HEK293 (cell line): ENCODE measurements at regions not wholly inside any gene's neighbourhood (a gene's known extent, or its start where the extent isn't known, plus 50 kb on each side); places are given as distances from the start of the nearest gene placed in this dataset.

ENCODE experiments used
- CTCF ChIA-PET: fragments of 350-600 bp; formaldehyde crosslinking; extraction: SDS; loops from one replicate; lab custom pipeline; 2021; ENCODE audit warnings: antibody characterized with exemption; lab: Yijun Ruan, JAX
- POLR2A ChIA-PET: fragments of 300-600 bp; formaldehyde crosslinking; extraction: SDS; loops from one replicate; lab custom pipeline; 2020; ENCODE audit warnings: antibody characterized with exemption, inconsistent platforms; lab: Yijun Ruan, JAX
- H3K27ac ChIP-seq: fragments of 200-500 bp; sonication (Bioruptor generic); 2 replicates; pipeline ENCODE4 v1.5.1; 2014; ENCODE audit warnings: low read depth, low read length, control low read depth, inconsistent platforms; ENCODE audit errors: extremely low read depth
- H3K36me3 ChIP-seq, 2 experiments: fragments of 200-500 bp in 1 of 2; sonication (Bioruptor generic) in 1 of 2; 1 replicate in 1 of 2; 2 replicates in 1 of 2; pipeline ENCODE4 v1.5.1; 2014 to 2017; ENCODE audit warnings: inconsistent platforms in 2 of 2, low read length in 2 of 2; ENCODE audit not compliant: control insufficient read depth in 2 of 2, insufficient read depth in 1 of 2
- H3K4me1 ChIP-seq: fragments of 200-500 bp; sonication (Bioruptor generic); 2 replicates; pipeline ENCODE4 v1.5.1; 2014; ENCODE audit warnings: mild to moderate bottlenecking, low read length, inconsistent platforms; ENCODE audit not compliant: control insufficient read depth, insufficient read depth
- H3K4me3 ChIP-seq: 2 replicates; pipeline ENCODE4 v1.5.1; 2011; ENCODE audit warnings: low read depth, mild to moderate bottlenecking, control low read depth, low read length, moderate library complexity
- H3K9me3 ChIP-seq: fragments of 200-500 bp; sonication (Bioruptor generic); 2 replicates; pipeline ENCODE4 v1.5.1; 2014; ENCODE audit warnings: low read depth, low read length, inconsistent platforms; ENCODE audit not compliant: control insufficient read depth, insufficient read depth
- GFI1B ChIP-seq: fragments of 450-650 bp; formaldehyde crosslinking; IDR thresholded peaks from 2 replicates; pipeline ENCODE4 v1.5.1; 2016; ENCODE audit warnings: missing biosample characterization, missing genetic modification characterization
- GLI2 ChIP-seq: fragments of 450-650 bp; formaldehyde crosslinking; IDR thresholded peaks from 2 replicates; pipeline ENCODE4; 2017; ENCODE audit warnings: missing biosample characterization, missing genetic modification characterization, low read depth, borderline replicate concordance
- HOXC10 ChIP-seq: sonication (generic); formaldehyde crosslinking; IDR thresholded peaks from 2 replicates; pipeline ENCODE4 v1.8.1; 2023; ENCODE audit warnings: mild to moderate bottlenecking, missing genetic modification reagents
- KLF10 ChIP-seq: fragments of 450-650 bp; IDR thresholded peaks from 2 replicates; pipeline ENCODE4 v1.5.1; 2018; ENCODE audit warnings: missing biosample characterization, mild to moderate bottlenecking, missing genetic modification characterization
- ZNF10 ChIP-seq: fragments of 450-650 bp; formaldehyde crosslinking; IDR thresholded peaks from 2 replicates; pipeline ENCODE4 v1.5.1; 2017; ENCODE audit warnings: missing biosample characterization, missing genetic modification characterization
- ZNF146 ChIP-seq: fragments of 450-650 bp; formaldehyde crosslinking; IDR thresholded peaks from 2 replicates; pipeline ENCODE4 v1.5.1; 2016; ENCODE audit warnings: missing biosample characterization, missing genetic modification characterization
- ZNF211 ChIP-seq: fragments of 450-650 bp; formaldehyde crosslinking; IDR thresholded peaks from 2 replicates; pipeline ENCODE4 v1.5.1; 2016; ENCODE audit warnings: low read depth, missing biosample characterization, missing genetic modification characterization
- ZNF248 ChIP-seq: fragments of 450-650 bp; formaldehyde crosslinking; IDR thresholded peaks from 2 replicates; pipeline ENCODE4 v1.5.1; 2017; ENCODE audit warnings: missing biosample characterization, missing genetic modification characterization
- ZNF416 ChIP-seq: fragments of 450-650 bp; formaldehyde crosslinking; IDR thresholded peaks from 2 replicates; pipeline ENCODE4 v1.5.1; 2016; ENCODE audit warnings: missing biosample characterization, missing genetic modification characterization
- ZNF555 ChIP-seq: fragments of 450-650 bp; formaldehyde crosslinking; conservative IDR thresholded peaks from 2 replicates; pipeline ENCODE4 v1.5.1; 2017; ENCODE audit warnings: missing biosample characterization, mild to moderate bottlenecking, missing genetic modification characterization, inconsistent platforms
- TF ChIP-seq, protein P1 (sequence below): fragments of 450-650 bp; formaldehyde crosslinking; IDR thresholded peaks from 2 replicates; pipeline ENCODE4 v1.5.1; 2016; ENCODE audit warnings: missing biosample characterization, missing genetic modification characterization
- TF ChIP-seq, protein P2 (sequence below): fragments of 450-650 bp; formaldehyde crosslinking; IDR thresholded peaks from 2 replicates; pipeline ENCODE4 v1.5.1; 2016; ENCODE audit warnings: missing biosample characterization, missing genetic modification characterization
- TF ChIP-seq, protein P3 (sequence below): fragments of 450-650 bp; formaldehyde crosslinking; IDR thresholded peaks from 2 replicates; pipeline ENCODE4 v1.5.1; 2016; ENCODE audit warnings: missing biosample characterization, missing genetic modification characterization
- TF ChIP-seq, protein P4 (sequence below): IDR thresholded peaks from 2 replicates; pipeline ENCODE4 v1.6.1; 2011; ENCODE audit warnings: mild to moderate bottlenecking, low read depth, low read length, borderline replicate concordance
- TF ChIP-seq, protein P5 (sequence below): fragments of 450-650 bp; formaldehyde crosslinking; IDR thresholded peaks from 2 replicates; pipeline ENCODE4 v1.5.1; 2016; ENCODE audit warnings: missing biosample characterization, missing genetic modification characterization
- TF ChIP-seq, protein P6 (sequence below): fragments of 450-650 bp; formaldehyde crosslinking; IDR thresholded peaks from 2 replicates; pipeline ENCODE4 v1.5.1; 2016; ENCODE audit warnings: missing biosample characterization, missing genetic modification characterization

DNA sequence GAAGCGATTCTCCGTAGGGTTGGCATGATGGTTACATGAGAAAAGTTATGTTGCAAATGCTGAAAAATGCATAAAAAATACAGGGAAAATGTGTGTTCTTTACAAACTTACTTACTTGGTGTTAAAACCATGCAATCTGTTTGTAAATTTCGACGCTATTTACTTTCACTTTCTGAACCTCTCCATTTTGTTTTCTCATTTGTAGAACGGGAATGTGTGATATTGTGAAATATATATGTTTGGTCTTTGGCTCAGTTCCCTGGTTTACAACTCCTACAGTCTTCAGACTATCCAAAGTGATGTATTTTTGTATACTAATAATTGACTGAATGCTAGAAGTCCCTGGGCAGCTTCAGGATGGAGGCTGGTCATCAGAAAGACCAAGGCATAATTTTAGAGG lies 982.3 kb downstream of the ADGRL2 start:
- Histone ChIP-seq H3K27ac (no peak overlapping the region), H3K9me3 (no peaks in the 10 kb centered on the region), H3K4me3 (no peak overlapping the region), H3K4me1 (no peaks in the 10 kb centered on the region), H3K36me3 (no peaks in the 10 kb centered on the region)
- ChIA-PET POLR2A (no interaction called here), CTCF (no interaction called here)
- TF ChIP-seq KLF10 (tag by site-specific recombination) (no peak), ZNF248 (tag by site-specific recombination) (no peak), ZNF146 (tag by site-specific recombination) (no peak), ZNF211 (tag by site-specific recombination) (no peak), GFI1B (no peak), ZNF555 (no peak), ZNF10 (tag by site-specific recombination) (no peak), GLI2 (no peak), HOXC10 (CRISPR knock-in tag) (no peak), ZNF416 (tag by site-specific recombination) (no peak)
- TF ChIP-seq, protein P1, sequence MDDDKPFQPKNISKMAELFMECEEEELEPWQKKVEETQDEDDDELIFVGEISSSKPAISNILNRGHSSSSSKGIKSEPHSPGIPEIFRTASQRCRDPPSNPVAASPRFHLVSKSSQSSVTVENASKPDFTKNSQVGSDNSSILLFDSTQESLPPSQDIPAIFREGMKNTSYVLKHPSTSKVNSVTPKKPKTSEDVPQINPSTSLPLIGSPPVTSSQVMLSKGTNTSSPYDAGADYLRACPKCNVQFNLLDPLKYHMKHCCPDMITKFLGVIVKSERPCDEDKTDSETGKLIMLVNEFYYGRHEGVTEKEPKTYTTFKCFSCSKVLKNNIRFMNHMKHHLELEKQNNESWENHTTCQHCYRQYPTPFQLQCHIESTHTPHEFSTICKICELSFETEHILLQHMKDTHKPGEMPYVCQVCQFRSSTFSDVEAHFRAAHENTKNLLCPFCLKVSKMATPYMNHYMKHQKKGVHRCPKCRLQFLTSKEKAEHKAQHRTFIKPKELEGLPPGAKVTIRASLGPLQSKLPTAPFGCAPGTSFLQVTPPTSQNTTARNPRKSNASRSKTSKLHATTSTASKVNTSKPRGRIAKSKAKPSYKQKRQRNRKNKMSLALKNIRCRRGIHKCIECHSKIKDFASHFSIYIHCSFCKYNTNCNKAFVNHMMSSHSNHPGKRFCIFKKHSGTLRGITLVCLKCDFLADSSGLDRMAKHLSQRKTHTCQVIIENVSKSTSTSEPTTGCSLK (tag by site-specific recombination) = no peak
- TF ChIP-seq, protein P2, sequence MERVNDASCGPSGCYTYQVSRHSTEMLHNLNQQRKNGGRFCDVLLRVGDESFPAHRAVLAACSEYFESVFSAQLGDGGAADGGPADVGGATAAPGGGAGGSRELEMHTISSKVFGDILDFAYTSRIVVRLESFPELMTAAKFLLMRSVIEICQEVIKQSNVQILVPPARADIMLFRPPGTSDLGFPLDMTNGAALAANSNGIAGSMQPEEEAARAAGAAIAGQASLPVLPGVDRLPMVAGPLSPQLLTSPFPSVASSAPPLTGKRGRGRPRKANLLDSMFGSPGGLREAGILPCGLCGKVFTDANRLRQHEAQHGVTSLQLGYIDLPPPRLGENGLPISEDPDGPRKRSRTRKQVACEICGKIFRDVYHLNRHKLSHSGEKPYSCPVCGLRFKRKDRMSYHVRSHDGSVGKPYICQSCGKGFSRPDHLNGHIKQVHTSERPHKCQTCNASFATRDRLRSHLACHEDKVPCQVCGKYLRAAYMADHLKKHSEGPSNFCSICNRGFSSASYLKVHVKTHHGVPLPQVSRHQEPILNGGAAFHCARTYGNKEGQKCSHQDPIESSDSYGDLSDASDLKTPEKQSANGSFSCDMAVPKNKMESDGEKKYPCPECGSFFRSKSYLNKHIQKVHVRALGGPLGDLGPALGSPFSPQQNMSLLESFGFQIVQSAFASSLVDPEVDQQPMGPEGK = no peak
- TF ChIP-seq, protein P3, sequence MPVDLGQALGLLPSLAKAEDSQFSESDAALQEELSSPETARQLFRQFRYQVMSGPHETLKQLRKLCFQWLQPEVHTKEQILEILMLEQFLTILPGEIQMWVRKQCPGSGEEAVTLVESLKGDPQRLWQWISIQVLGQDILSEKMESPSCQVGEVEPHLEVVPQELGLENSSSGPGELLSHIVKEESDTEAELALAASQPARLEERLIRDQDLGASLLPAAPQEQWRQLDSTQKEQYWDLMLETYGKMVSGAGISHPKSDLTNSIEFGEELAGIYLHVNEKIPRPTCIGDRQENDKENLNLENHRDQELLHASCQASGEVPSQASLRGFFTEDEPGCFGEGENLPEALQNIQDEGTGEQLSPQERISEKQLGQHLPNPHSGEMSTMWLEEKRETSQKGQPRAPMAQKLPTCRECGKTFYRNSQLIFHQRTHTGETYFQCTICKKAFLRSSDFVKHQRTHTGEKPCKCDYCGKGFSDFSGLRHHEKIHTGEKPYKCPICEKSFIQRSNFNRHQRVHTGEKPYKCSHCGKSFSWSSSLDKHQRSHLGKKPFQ = no peak
- TF ChIP-seq, protein P4, sequence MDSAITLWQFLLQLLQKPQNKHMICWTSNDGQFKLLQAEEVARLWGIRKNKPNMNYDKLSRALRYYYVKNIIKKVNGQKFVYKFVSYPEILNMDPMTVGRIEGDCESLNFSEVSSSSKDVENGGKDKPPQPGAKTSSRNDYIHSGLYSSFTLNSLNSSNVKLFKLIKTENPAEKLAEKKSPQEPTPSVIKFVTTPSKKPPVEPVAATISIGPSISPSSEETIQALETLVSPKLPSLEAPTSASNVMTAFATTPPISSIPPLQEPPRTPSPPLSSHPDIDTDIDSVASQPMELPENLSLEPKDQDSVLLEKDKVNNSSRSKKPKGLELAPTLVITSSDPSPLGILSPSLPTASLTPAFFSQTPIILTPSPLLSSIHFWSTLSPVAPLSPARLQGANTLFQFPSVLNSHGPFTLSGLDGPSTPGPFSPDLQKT = no peak
- TF ChIP-seq, protein P5, sequence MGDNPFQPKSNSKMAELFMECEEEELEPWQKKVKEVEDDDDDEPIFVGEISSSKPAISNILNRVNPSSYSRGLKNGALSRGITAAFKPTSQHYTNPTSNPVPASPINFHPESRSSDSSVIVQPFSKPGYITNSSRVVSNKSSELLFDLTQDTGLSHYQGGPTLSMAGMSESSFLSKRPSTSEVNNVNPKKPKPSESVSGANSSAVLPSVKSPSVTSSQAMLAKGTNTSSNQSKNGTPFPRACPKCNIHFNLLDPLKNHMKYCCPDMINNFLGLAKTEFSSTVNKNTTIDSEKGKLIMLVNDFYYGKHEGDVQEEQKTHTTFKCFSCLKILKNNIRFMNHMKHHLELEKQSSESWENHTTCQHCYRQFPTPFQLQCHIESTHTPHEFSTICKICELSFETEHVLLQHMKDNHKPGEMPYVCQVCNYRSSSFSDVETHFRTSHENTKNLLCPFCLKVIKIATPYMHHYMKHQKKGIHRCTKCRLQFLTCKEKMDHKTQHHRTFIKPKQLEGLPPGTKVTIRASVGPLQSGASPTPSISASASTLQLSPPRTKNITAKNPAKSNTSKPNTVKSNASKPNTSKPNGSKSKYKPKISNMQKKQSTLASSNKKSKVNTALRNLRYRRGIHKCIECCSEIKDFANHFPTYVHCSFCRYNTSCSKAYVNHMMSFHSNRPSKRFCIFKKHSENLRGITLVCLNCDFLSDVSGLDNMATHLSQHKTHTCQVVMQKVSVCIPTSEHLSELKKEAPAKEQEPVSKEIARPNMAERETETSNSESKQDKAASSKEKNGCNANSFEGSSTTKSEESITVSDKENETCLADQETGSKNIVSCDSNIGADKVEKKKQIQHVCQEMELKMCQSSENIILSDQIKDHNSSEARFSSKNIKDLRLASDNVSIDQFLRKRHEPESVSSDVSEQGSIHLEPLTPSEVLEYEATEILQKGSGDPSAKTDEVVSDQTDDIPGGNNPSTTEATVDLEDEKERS (tag by site-specific recombination) = no peak
- TF ChIP-seq, protein P6, sequence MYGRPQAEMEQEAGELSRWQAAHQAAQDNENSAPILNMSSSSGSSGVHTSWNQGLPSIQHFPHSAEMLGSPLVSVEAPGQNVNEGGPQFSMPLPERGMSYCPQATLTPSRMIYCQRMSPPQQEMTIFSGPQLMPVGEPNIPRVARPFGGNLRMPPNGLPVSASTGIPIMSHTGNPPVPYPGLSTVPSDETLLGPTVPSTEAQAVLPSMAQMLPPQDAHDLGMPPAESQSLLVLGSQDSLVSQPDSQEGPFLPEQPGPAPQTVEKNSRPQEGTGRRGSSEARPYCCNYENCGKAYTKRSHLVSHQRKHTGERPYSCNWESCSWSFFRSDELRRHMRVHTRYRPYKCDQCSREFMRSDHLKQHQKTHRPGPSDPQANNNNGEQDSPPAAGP (tag by site-specific recombination) = no peak
